IMR-90 (cell line): ENCODE measurements at regions not wholly inside any gene's neighbourhood (a gene's known extent, or its start where the extent isn't known, plus 50 kb on each side); places are given as distances from the start of the nearest gene placed in this dataset.

Source experiments
- ATAC-seq: fragments of 200-7000 bp; cut with Tn5 transposase; 2 replicates; pipeline ENCODE4 v1.9.1; 2020; ENCODE audit warnings: low read depth, mild to moderate bottlenecking, moderate library complexity
- BruUV-seq: library from RNA; stranded (reverse); fragments of 400-500 nt; replicated peaks from 2 replicates; lab custom pipeline; 2021; lab: Mats Ljungman, UMichigan
- CTCF ChIA-PET: fragments of 300-600 bp; formaldehyde crosslinking; extraction: SDS; loops from one replicate; lab custom pipeline; 2021; ENCODE audit warnings: antibody characterized with exemption; lab: Yijun Ruan, JAX
- POLR2A ChIA-PET: fragments of 300-600 bp; sonication (Branson Sonifier 250); formaldehyde crosslinking; loops from one replicate; lab custom pipeline; 2022; ENCODE audit warnings: antibody characterized with exemption; ENCODE audit not compliant: unreplicated experiment; lab: Charles Lee
- DNase-seq: peaks from one replicate; pipeline ENCODE4 v3.0.0; 2013
- H2AFZ ChIP-seq: replicated peaks from 2 replicates; pipeline ENCODE3; 2013; ENCODE audit warnings: low read length, mild to moderate bottlenecking; ENCODE audit not compliant: poor library complexity
- H2AK5ac ChIP-seq: 2 replicates; pipeline ENCODE4 v1.6.1; 2013; ENCODE audit warnings: low read depth, low read length, inconsistent platforms
- H2AK9ac ChIP-seq: replicated peaks from 2 replicates; pipeline ENCODE3; 2013; ENCODE audit warnings: mild to moderate bottlenecking, low read depth, low read length, moderate library complexity; ENCODE audit not compliant: poor library complexity
- H2BK120ac ChIP-seq: 2 replicates; pipeline ENCODE4 v1.6.1; 2013; ENCODE audit warnings: low read depth, low read length, inconsistent platforms
- H2BK15ac ChIP-seq: 3 replicates; pipeline ENCODE4 v1.6.1; 2013; ENCODE audit warnings: low read depth, low read length, inconsistent platforms
- H2BK20ac ChIP-seq: 2 replicates; pipeline ENCODE4 v1.6.1; 2013; ENCODE audit warnings: low read depth, mild to moderate bottlenecking, inconsistent platforms, low read length, moderate library complexity
- H2BK5ac ChIP-seq: 2 replicates; pipeline ENCODE4 v1.6.1; 2013; ENCODE audit warnings: mild to moderate bottlenecking, low read depth, low read length, inconsistent platforms; ENCODE audit not compliant: poor library complexity, severe bottlenecking
- H3K14ac ChIP-seq: replicated peaks from 2 replicates; pipeline ENCODE4 v1.6.1; 2013; ENCODE audit warnings: low read depth, low read length, inconsistent platforms
- H3K18ac ChIP-seq: 2 replicates; pipeline ENCODE4 v1.6.1; 2013; ENCODE audit warnings: low read depth, low read length, control low read depth
- H3K23ac ChIP-seq: 2 replicates; pipeline ENCODE4 v1.6.1; 2013; ENCODE audit warnings: low read depth, low read length, inconsistent platforms
- H3K27ac ChIP-seq: 2 replicates; pipeline ENCODE4 v1.5.1; 2013; ENCODE audit warnings: mild to moderate bottlenecking, control low read depth, low read length; ENCODE audit not compliant: insufficient read depth
- H3K27me3 ChIP-seq: 2 replicates; pipeline ENCODE4 v1.6.1; 2013; ENCODE audit warnings: low read length; ENCODE audit not compliant: control insufficient read depth, insufficient read depth
- H3K36me3 ChIP-seq: 2 replicates; pipeline ENCODE4 v1.6.1; 2013; ENCODE audit warnings: low read length, mixed read lengths; ENCODE audit not compliant: control insufficient read depth, insufficient read depth
- H3K4ac ChIP-seq: 2 replicates; pipeline ENCODE4 v1.6.1; 2013; ENCODE audit warnings: low read depth, low read length, inconsistent platforms
- H3K4me1 ChIP-seq: 2 replicates; pipeline ENCODE4 v1.6.1; 2013; ENCODE audit warnings: low read length, mixed read lengths; ENCODE audit not compliant: control insufficient read depth, insufficient read depth
- H3K4me2 ChIP-seq: 2 replicates; pipeline ENCODE4 v1.6.1; 2013; ENCODE audit warnings: low read depth, mild to moderate bottlenecking, control low read depth, low read length, moderate library complexity
- H3K4me3 ChIP-seq: 2 replicates; pipeline ENCODE4 v1.5.1; 2013; ENCODE audit warnings: low read depth, mild to moderate bottlenecking, control low read depth, low read length, moderate library complexity; ENCODE audit not compliant: insufficient read depth
- H3K56ac ChIP-seq: 2 replicates; pipeline ENCODE4 v1.6.1; 2013; ENCODE audit warnings: low read length, inconsistent platforms; ENCODE audit not compliant: insufficient read depth; ENCODE audit errors: extremely low read depth
- H3K79me1 ChIP-seq, 2 experiments: 2 replicates each; pipeline ENCODE4 v1.6.1; 2013; ENCODE audit warnings: low read length in 2 of 2, inconsistent platforms in 1 of 2, low read depth in 1 of 2
- H3K9ac ChIP-seq: 2 replicates; pipeline ENCODE4 v1.6.1; 2013; ENCODE audit warnings: low read depth, low read length, control low read depth
- H3K9me1 ChIP-seq: 2 replicates; pipeline ENCODE4 v1.6.1; 2013; ENCODE audit warnings: low read length, inconsistent platforms; ENCODE audit not compliant: insufficient read depth
- H3K9me3 ChIP-seq: 2 replicates; pipeline ENCODE4 v1.6.1; 2013; ENCODE audit warnings: low read length; ENCODE audit not compliant: control insufficient read depth, insufficient read depth
- H4K20me1 ChIP-seq: 2 replicates; pipeline ENCODE4 v1.6.1; 2013; ENCODE audit warnings: low read length, inconsistent platforms; ENCODE audit not compliant: insufficient read depth
- H4K5ac ChIP-seq: 2 replicates; pipeline ENCODE4 v1.6.1; 2013; ENCODE audit warnings: mild to moderate bottlenecking, low read depth, low read length, control low read depth
- H4K8ac ChIP-seq, 2 experiments: 2 replicates each; pipeline ENCODE4 v1.6.1; 2013; ENCODE audit warnings: low read depth in 2 of 2, low read length in 2 of 2, control low read depth in 1 of 2, inconsistent platforms in 1 of 2
- H4K91ac ChIP-seq: 2 replicates; pipeline ENCODE4 v1.6.1; 2013; ENCODE audit warnings: low read depth, low read length, inconsistent platforms; ENCODE audit not compliant: insufficient read depth
- BHLHE40 ChIP-seq: fragments of 150-350 bp; IDR thresholded peaks from 2 replicates; pipeline ENCODE4 v1.6.1; 2016; ENCODE audit warnings: mild to moderate bottlenecking, low read depth, low read length
- CHD1 ChIP-seq: IDR thresholded peaks from 2 replicates; pipeline ENCODE4 v1.6.1; 2012; ENCODE audit warnings: low read depth, low read length, improper control_type of control experiment
- MXI1 ChIP-seq: IDR thresholded peaks from 2 replicates; pipeline ENCODE4 v1.6.1; 2012; ENCODE audit warnings: low read depth, mild to moderate bottlenecking, low read length, moderate library complexity, borderline replicate concordance
- RAD21 ChIP-seq: IDR thresholded peaks from 2 replicates; pipeline ENCODE4 v1.6.1; 2012; ENCODE audit warnings: low read length, improper control_type of control experiment
- WGBS, 2 experiments: methylation state at CpG; one replicate each; pipeline versions ENCODE4 v1.1.5 to v1.1.7; 2013; ENCODE audit warnings: missing lambda C conversion rate in 2 of 2; ENCODE audit not compliant: insufficient read length in 1 of 2; ENCODE audit errors: extremely low coverage in 2 of 2; 5-methylcytosine and 5-hydroxymethylcytosine counted together
- dilution Hi-C: fragments of 300-500 bp; cut with HindIII; formaldehyde crosslinking; loops from one replicate; pipeline ENCODE4 v1.14.3; 2018; ENCODE audit warnings: low sequenced_read_pairs; ENCODE audit not compliant: unreplicated experiment
- in situ Hi-C: fragments of 300-500 bp; cut with MboI; formaldehyde crosslinking; loops from 3 replicates; pipeline ENCODE4 v1.14.3; 2019; ENCODE audit warnings: low sequenced_read_pairs, inconsistent platforms, mixed read lengths
- intact Hi-C: fragments of 100-400 bp; cut with micrococcal nuclease; formaldehyde crosslinking; loops from 2 replicates; pipeline ENCODE4 v1.10.0; 2022

DNA sequence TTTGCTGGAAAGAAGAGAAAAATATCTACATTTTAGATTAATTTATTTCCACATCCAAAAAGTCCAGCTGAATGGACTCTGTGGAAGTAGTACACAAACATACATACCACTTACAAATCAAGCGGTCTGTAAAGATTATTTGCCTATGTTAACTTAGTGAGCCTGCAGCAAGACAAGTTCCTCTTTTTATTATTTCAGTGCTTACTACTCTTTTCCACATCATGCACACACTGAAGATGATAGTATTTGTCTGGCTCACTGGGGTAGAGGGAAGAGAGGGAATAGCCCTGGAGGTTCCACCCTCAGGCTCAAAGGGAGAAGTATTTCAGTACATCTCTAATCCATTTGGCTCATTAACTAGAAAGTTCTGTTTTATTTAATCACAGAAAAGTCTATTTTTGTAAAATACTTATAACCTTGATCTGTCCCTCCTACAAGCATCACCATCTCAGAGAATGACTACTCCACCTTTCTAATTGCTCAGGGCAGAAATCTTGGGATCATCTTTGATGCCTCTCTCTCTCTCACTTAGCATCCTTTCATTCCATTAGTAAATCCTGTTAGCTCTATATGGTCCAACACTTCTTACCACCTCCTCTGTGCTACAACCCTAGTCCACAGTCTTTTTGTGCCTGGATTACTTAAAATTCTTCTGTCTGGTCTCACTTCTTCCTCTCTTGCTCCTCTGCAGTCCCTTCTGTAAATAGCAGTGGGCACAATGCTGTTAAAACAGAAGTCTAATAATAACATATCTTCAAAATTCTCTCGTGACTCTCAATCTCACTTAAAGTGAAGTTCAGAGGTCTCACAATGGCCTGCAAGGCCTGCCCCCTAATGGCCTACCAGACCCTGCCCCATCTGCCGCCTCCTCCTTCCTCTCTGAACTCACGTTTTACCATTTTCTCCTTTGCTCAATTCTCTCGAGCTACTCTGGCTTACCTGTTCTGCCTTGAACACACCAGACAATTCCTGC lies 64.3 kb upstream of the CCDC6 start:
- TF ChIP-seq CHD1 (no peak), RAD21 (no peak), BHLHE40 (no peak), MXI1 (no peak)
- CTCF ChIA-PET, result no interaction called here
- H4K5ac ChIP-seq, result no peak overlapping the region

More for the DNA sequence above, 64.3 kb upstream of the CCDC6 start:
- Histone ChIP-seq H3K27ac (no peak overlapping the region), H3K56ac (no peak overlapping the region), H3K18ac (no peak overlapping the region), H3K27me3 (no peaks in the 10 kb centered on the region; the same call in 1 of the 2 replicates), H3K36me3 (no peaks in the 10 kb centered on the region), H2AK5ac (no peak overlapping the region), H3K14ac (no peak overlapping the region), H4K91ac (no peak overlapping the region), H4K8ac (no peak overlapping the region), H2BK120ac (no peak overlapping the region), H3K23ac (no peak overlapping the region), H3K9me1 (no peaks in the 10 kb centered on the region), H2BK20ac (no peak overlapping the region), H3K4me3 (no peak overlapping the region), H3K79me1 (no peaks in the 10 kb centered on the region), H2AK9ac (no peak overlapping the region), H4K20me1 (no peaks in the 10 kb centered on the region), H3K9ac (no peak overlapping the region), H2BK15ac (no peak overlapping the region), H3K4me1 (no peaks in the 10 kb centered on the region), H2BK5ac (no peak overlapping the region), H3K9me3 (no peaks in the 10 kb centered on the region), H2AFZ (no peak overlapping the region), H3K4ac (no peak overlapping the region), H3K4me2 (no peak overlapping the region)
- dilution Hi-C loops (no loop called here), in situ Hi-C loops (no loop called here), intact Hi-C loops (no loop called here)
- DNase-seq (no peak), ATAC-seq (no peak)
- BruUV-seq, result no TSS peak
- POLR2A ChIA-PET, result no interaction called here
- whole genome bisulfite sequencing, 2 experiments, result 20% methylated on average over 1 of the region's 5 CpGs; no CpG with 5 or more reads in 1 of the 2 experiments
